ENCODE measurements at regions not wholly inside any gene's neighbourhood (a gene's known extent, or its start where the extent isn't known, plus 50 kb on each side); places are given as distances from the start of the nearest gene placed in this dataset.

GRCh38 chr1:233497679-233498078, 116.2 kb upstream of the KCNK1 start:
- TF ChIP-seq CTCF (IDR thresholded peaks at IDR 0.05; ENCODE audit: borderline replicate concordance, extremely low read depth, low read length, poor library complexity, severe bottlenecking) (no peak), EZH2 (IDR thresholded peaks at IDR 0.05; ENCODE audit: borderline replicate concordance, low read depth, low read length, severe bottlenecking) (no peak)
